Thymus (tissue), 11 donors: ENCODE measurements at regions not wholly inside any gene's neighbourhood (a gene's known extent, or its start where the extent isn't known, plus 50 kb on each side); places are given as distances from the start of the nearest gene placed in this dataset.

Experiments used
- DNase-seq, 9 donors: peaks; one replicate each; pipeline ENCODE4 v3.0.0-alpha.2; 2013; ENCODE audit warnings: low spot score in 9 of 9, low read depth in 6 of 9, missing footprints in 1 of 9
- H3K27ac ChIP-seq, 2 donors: one replicate each; pipeline ENCODE4 v1.5.1; 2013; ENCODE audit warnings: control low read depth in 1 of 2, low read depth in 1 of 2, low read length in 1 of 2, mild to moderate bottlenecking in 1 of 2, moderate library complexity in 1 of 2
- H3K27me3 ChIP-seq, 2 donors: one replicate each; pipeline ENCODE4 v1.5.1; 2013; ENCODE audit warnings: low read length in 1 of 2; ENCODE audit not compliant: control insufficient read depth in 2 of 2, insufficient read depth in 1 of 2
- H3K36me3 ChIP-seq, 2 donors: one replicate each; pipeline ENCODE4 v1.5.1; 2013; ENCODE audit warnings: low read length in 1 of 2, mild to moderate bottlenecking in 1 of 2, moderate library complexity in 1 of 2; ENCODE audit not compliant: control insufficient read depth in 2 of 2, insufficient read depth in 2 of 2
- H3K4me1 ChIP-seq, 2 donors: one replicate each; pipeline ENCODE4 v1.5.1; 2013; ENCODE audit warnings: low read length in 2 of 2; ENCODE audit not compliant: control insufficient read depth in 2 of 2, insufficient read depth in 2 of 2
- H3K4me3 ChIP-seq, 2 donors: one replicate each; pipeline ENCODE4 v1.5.1; 2013; ENCODE audit warnings: low read length in 2 of 2, control low read depth in 1 of 2, mild to moderate bottlenecking in 1 of 2
- H3K9me3 ChIP-seq, 2 donors: one replicate each; pipeline ENCODE4 v1.5.1; 2013; ENCODE audit warnings: low read length in 1 of 2, mild to moderate bottlenecking in 1 of 2; ENCODE audit not compliant: control insufficient read depth in 2 of 2, insufficient read depth in 1 of 2
- WGBS: extraction: QIAGEN DNeasy Blood & Tissue Kit; methylation state at CpG from one replicate; pipeline ENCODE4 v1.1.7; 2013; 5-methylcytosine and 5-hydroxymethylcytosine counted together
- donor health status: healthy.

GRCh38 chr6:159455700-159456274, 237.3 kb downstream of the SOD2 start:
- DNase-seq = no peak
- Histone ChIP-seq H3K4me3 (no peak overlapping the region), H3K4me1 (no peaks in the 10 kb centered on the region), H3K9me3 (peaks cover 0 to 7% of the 10 kb centered on the region in 2 donors), H3K27me3 (no peaks in the 10 kb centered on the region), H3K27ac (no peak overlapping the region), H3K36me3 (no peaks in the 10 kb centered on the region)
- 95% methylated on average over 15 of the region's 15 CpGs for WGBS

GRCh38 chr6:159450815-159451465, 242.1 kb downstream of the SOD2 start:
- WGBS = 58% methylated on average over 3 of the region's 3 CpGs
- Histone ChIP-seq H3K9me3 (peaks cover 0 to 7% of the 10 kb centered on the region in 2 donors), H3K27me3 (no peaks in the 10 kb centered on the region), H3K4me3 (no peak overlapping the region), H3K27ac (no peak overlapping the region), H3K36me3 (no peaks in the 10 kb centered on the region), H3K4me1 (no peaks in the 10 kb centered on the region)
- no peak for DNase-seq

DNA sequence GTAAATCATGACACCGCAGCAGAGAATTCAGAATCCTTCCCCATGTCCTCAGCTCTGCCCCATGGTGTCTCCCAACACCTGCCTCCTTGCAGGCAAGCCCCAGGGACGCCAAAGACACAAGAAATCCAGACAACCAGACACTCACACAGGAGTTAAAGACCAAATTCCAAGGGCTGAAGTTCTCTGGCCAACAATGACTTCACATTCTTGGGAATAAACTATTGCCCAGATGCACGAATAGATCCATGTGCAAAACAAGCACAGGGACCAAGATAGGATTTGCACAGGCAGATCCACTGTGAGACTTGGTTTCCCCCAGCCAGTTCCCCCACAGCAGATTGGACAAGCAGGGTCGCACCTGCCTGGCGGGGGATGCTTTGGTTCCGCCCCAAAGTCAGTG, 246.7 kb downstream of the SOD2 start:
- Histone ChIP-seq H3K36me3 (no peaks in the 10 kb centered on the region), H3K4me1 (no peaks in the 10 kb centered on the region), H3K27me3 (no peaks in the 10 kb centered on the region), H3K4me3 (no peak overlapping the region), H3K9me3 (no peaks in the 10 kb centered on the region), H3K27ac (no peak overlapping the region)
- 84% methylated on average over 6 of the region's 6 CpGs for WGBS
- DNase-seq = no peak

DNA sequence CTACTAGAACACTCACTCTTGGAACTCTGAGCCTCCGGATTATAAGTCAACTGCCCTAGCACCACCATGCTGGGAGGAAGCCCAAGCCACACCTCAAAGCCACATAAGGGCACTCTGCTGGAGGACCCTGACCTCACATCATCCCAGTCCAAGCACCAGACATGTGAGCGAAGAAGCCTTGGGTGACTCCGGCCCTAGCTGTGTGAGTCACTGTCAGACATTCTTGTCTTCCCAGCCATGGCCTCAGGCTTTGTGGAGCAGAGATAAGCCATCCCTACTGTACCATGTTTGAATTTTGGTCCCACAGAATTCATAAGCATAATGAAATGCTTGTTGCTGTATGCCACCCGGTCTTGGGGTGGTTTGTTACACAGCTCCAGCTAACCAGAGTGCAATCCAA, 247.7 kb downstream of the SOD2 start:
- Histone ChIP-seq H3K36me3 (no peaks in the 10 kb centered on the region), H3K4me3 (no peak overlapping the region), H3K27ac (no peak overlapping the region), H3K9me3 (no peaks in the 10 kb centered on the region), H3K27me3 (no peaks in the 10 kb centered on the region), H3K4me1 (no peaks in the 10 kb centered on the region)
- 91% methylated on average over 4 of the region's 4 CpGs for WGBS
- no peak for DNase-seq

- H3K27ac ChIP-seq = no peak overlapping the region
- H3K27me3 ChIP-seq = no peaks in the 10 kb centered on the region
- WGBS = 86% methylated on average over 8 of the region's 8 CpGs
- H3K36me3 ChIP-seq = no peaks in the 10 kb centered on the region
- no peaks in the 10 kb centered on the region for H3K4me1 ChIP-seq
- H3K4me3 ChIP-seq = no peak overlapping the region
- H3K9me3 ChIP-seq = no peaks in the 10 kb centered on the region
- DNase-seq = no peak
These were observed 248.8 kb downstream of the SOD2 start for GRCh38 chr6:159444056-159444760.

GRCh38 chr6:159443417-159443920, 249.6 kb downstream of the SOD2 start:
- Histone ChIP-seq H3K9me3 (no peaks in the 10 kb centered on the region), H3K27me3 (no peaks in the 10 kb centered on the region), H3K36me3 (no peaks in the 10 kb centered on the region), H3K27ac (no peak overlapping the region), H3K4me1 (no peaks in the 10 kb centered on the region), H3K4me3 (no peak overlapping the region)
- no peak for DNase-seq
- 62% methylated on average over 8 of the region's 8 CpGs for WGBS

DNA sequence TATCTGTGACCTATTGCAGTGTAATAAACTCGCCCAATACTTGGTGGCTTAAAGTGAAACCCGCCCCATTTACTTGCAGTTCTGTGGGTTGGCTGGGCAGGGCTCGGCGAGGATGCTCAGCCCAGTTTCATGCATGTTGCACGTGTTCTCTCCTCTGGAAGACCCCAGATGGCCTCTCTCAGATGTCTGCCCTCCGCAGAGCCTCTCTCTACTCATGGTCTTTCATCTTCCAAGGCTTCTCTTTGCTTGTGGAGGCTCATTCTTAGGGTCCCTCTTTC, 251.4 kb downstream of the SOD2 start:
- H3K4me1 ChIP-seq = no peaks in the 10 kb centered on the region
- WGBS = 93% methylated on average over 6 of the region's 6 CpGs
- no peaks in the 10 kb centered on the region for H3K9me3 ChIP-seq
- no peak overlapping the region for H3K27ac ChIP-seq
- no peaks in the 10 kb centered on the region for H3K36me3 ChIP-seq
- H3K27me3 ChIP-seq = no peaks in the 10 kb centered on the region
- DNase-seq = no peak
- H3K4me3 ChIP-seq = no peak overlapping the region

- no peaks in the 10 kb centered on the region for H3K27me3 ChIP-seq
- DNase-seq = no peak
- H3K36me3 ChIP-seq = no peaks in the 10 kb centered on the region
- 94% methylated on average over 7 of the region's 7 CpGs for WGBS
- no peaks in the 10 kb centered on the region for H3K9me3 ChIP-seq
- no peak overlapping the region for H3K27ac ChIP-seq
- no peaks in the 10 kb centered on the region for H3K4me1 ChIP-seq
- no peak overlapping the region for H3K4me3 ChIP-seq
These were observed 251.9 kb downstream of the SOD2 start for GRCh38 chr6:159440911-159441703.

DNA sequence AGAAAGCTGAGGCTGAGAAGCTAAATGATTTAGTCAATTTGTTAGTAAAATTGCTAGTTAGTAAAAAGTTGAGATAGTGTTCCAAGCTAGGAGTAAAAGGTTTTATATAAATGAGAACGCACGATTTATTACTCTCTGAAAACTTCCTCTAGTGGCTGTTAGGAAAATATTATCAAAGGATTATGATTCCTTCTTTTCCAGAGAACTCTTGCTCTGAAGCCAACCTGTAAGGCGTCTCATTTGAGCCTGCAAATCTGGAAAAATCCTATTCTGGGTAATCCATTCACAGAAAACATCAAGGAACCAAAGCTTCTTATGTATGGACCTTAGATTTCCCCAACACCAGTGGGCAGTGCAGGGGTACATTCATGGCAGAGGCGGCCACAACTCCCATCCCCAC, 252.7 kb downstream of the SOD2 start:
- Histone ChIP-seq H3K4me3 (no peak overlapping the region), H3K36me3 (no peaks in the 10 kb centered on the region), H3K4me1 (no peaks in the 10 kb centered on the region), H3K27ac (no peak overlapping the region), H3K27me3 (no peaks in the 10 kb centered on the region), H3K9me3 (no peaks in the 10 kb centered on the region)
- 93% methylated on average over 4 of the region's 4 CpGs for WGBS
- no peak for DNase-seq
